ENCODE measurements at regions not wholly inside any gene's neighbourhood (a gene's known extent, or its start where the extent isn't known, plus 50 kb on each side); places are given as distances from the start of the nearest gene placed in this dataset.

DNA sequence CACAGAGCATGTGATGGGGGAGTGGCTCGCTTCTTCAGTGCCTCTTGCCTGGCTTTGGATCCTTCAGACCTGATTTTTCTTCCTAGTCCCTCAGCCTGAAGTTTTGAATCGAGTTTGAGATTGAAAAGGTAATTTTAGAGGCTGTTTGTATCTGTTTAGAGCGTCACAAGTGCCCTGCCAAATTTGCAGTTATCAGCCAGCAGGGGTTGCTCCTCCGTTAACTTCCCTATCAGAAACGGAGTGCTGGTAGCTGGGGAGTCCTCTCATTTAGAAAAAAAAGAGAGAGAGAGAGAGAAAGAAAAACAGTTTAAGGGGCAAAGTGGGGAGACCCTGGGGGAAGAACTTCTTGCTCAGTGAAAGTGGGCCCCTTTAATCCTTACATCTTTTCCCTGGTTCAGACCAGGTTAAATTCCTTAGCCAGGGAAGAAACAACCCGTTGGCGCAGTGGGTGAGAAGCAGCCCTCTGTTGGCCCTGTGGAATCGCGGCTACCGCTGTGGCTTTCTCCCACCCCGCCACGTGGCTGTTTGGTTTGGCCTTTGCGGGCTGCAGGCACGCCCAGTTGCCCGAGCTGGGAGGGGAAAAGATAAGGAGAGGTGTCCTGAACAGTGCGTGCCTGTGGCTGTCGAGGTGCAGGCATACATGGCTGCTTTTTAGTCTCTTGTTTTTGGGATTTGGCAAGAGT is 576.7 kb upstream of the ACO1 start:
- Histone ChIP-seq H3K27me3 (ENCODE audit: insufficient read depth, low read length) (no peaks in the 10 kb centered on the region), H2AK5ac (ENCODE audit: low read length) (no peak overlapping the region), H3K23ac (ENCODE audit: low read length) (no peak overlapping the region), H3K9ac (ENCODE audit: low read length) (no peak overlapping the region), H3K18ac (ENCODE audit: low read length) (no peak overlapping the region), H3K4me1 (ENCODE audit: control insufficient read depth in 1 of 2, insufficient read depth in 2 of 2, low read length in 2 of 2) (no peaks in the 10 kb centered on the region), H2AFZ (ENCODE audit: insufficient read depth, low read length, poor library complexity) (no peak overlapping the region), H3K14ac (ENCODE audit: low read length) (no peak overlapping the region), H3K4me2 (ENCODE audit: low read length) (no peak overlapping the region), H3K79me1 (ENCODE audit: low read length) (no peaks in the 10 kb centered on the region), H2BK12ac (ENCODE audit: low read length) (no peak overlapping the region), H3K36me3 (ENCODE audit: control insufficient read depth in 1 of 2, insufficient read depth in 2 of 2, low read length in 2 of 2) (no peaks in the 10 kb centered on the region), H4K8ac (ENCODE audit: low read depth, low read length) (no peak overlapping the region), H2BK120ac (ENCODE audit: insufficient read depth, low read length, poor library complexity) (no peak overlapping the region), H4K12ac (ENCODE audit: low read depth, low read length) (no peak overlapping the region), H3K9me3 (ENCODE audit: insufficient read depth, low read depth, low read length) (no peaks in the 10 kb centered on the region), H3K4me3 (ENCODE audit: low read depth, low read length) (no peak overlapping the region), H3K4ac (ENCODE audit: low read depth, low read length) (no peak overlapping the region), H2BK5ac (ENCODE audit: low read depth, low read length, poor library complexity) (no peak overlapping the region), H4K91ac (ENCODE audit: low read depth, low read length) (no peak overlapping the region), H3K79me2 (ENCODE audit: control insufficient read depth, insufficient read depth, low read length, poor library complexity) (no peaks in the 10 kb centered on the region), H3K27ac (ENCODE audit: low read depth, low read length) (no peak overlapping the region)
- no CpG with 5 or more reads among the region's 17 CpGs for WGBS (ENCODE audit: extremely low coverage, insufficient coverage, insufficient read length)
- peak; percentile 3 to 13 for DNase-seq

DNA sequence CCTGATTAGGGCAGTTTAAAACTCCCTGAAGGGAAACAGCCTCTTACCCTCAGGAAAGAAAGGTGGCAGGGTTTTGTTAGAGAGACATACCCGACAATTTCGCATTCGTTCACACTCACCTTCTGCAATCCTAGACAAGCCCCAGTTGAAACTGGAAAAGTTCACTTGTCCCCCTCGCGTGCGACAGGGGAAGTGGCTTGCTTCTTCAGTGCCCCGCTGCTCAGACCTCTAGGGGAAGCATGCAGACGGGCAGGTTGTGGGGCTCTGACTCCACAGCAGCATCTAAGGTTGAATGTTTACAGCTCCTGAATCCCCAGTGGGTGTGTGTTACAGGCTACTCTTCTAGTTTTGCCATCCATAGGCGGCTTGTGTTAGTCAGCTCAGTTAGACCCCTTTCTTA is 575.7 kb upstream of the ACO1 start:
- DNase-seq: no peak
- Histone ChIP-seq H2BK5ac (ENCODE audit: low read depth, low read length, poor library complexity) (no peak overlapping the region), H3K27me3 (ENCODE audit: insufficient read depth, low read length) (no peaks in the 10 kb centered on the region), H4K8ac (ENCODE audit: low read depth, low read length) (no peak overlapping the region), H4K91ac (ENCODE audit: low read depth, low read length) (no peak overlapping the region), H3K36me3 (ENCODE audit: control insufficient read depth in 1 of 2, insufficient read depth in 2 of 2, low read length in 2 of 2) (no peaks in the 10 kb centered on the region), H3K79me1 (ENCODE audit: low read length) (no peaks in the 10 kb centered on the region), H3K18ac (ENCODE audit: low read length) (no peak overlapping the region), H3K4me2 (ENCODE audit: low read length) (no peak overlapping the region), H3K27ac (ENCODE audit: low read depth, low read length) (no peak overlapping the region), H3K4me3 (ENCODE audit: low read depth, low read length) (no peak overlapping the region), H3K4me1 (ENCODE audit: control insufficient read depth in 1 of 2, insufficient read depth in 2 of 2, low read length in 2 of 2) (no peaks in the 10 kb centered on the region), H2BK120ac (ENCODE audit: insufficient read depth, low read length, poor library complexity) (no peak overlapping the region), H3K9me3 (ENCODE audit: insufficient read depth, low read depth, low read length) (no peaks in the 10 kb centered on the region), H2AFZ (ENCODE audit: insufficient read depth, low read length, poor library complexity) (no peak overlapping the region), H3K14ac (ENCODE audit: low read length) (no peak overlapping the region), H2AK5ac (ENCODE audit: low read length) (no peak overlapping the region), H4K12ac (ENCODE audit: low read depth, low read length) (no peak overlapping the region), H3K79me2 (ENCODE audit: control insufficient read depth, insufficient read depth, low read length, poor library complexity) (no peaks in the 10 kb centered on the region), H3K9ac (ENCODE audit: low read length) (no peak overlapping the region), H3K23ac (ENCODE audit: low read length) (no peak overlapping the region), H3K4ac (ENCODE audit: low read depth, low read length) (no peak overlapping the region), H2BK12ac (ENCODE audit: low read length) (no peak overlapping the region)
- no CpG with 5 or more reads among the region's 9 CpGs for WGBS (ENCODE audit: extremely low coverage, insufficient coverage, insufficient read length)

DNA sequence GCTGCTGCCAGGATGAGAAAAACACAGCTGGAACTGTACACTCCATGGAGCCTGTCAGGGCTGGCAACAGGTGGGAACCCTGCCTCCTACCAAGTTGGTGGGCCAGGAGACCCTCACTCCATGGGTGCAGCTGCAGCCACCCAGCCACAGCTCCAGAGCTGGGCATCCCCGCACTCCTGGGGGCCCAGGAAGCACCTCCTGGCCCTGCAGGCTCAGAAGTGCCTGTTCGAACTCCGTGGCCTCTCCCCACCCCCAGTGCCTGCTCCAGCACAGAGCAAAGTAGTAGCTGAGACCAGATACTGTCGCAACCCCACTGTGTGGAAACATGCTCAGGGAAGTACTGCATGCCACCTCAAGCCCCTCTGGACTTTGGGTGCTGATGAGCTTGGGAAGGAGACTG is 564.0 kb upstream of the ACO1 start:
- no peak overlapping the region for H2BK5ac ChIP-seq (ENCODE audit: low read depth, low read length, poor library complexity)
- no peaks in the 10 kb centered on the region for H3K36me3 ChIP-seq (ENCODE audit: control insufficient read depth in 1 of 2, insufficient read depth in 2 of 2, low read length in 2 of 2)
- no peak overlapping the region for H3K9ac ChIP-seq (ENCODE audit: low read length)
- H3K23ac ChIP-seq (ENCODE audit: low read length): no peak overlapping the region
- H3K4ac ChIP-seq (ENCODE audit: low read depth, low read length): no peak overlapping the region
- H2BK12ac ChIP-seq (ENCODE audit: low read length): no peak overlapping the region
- H2AFZ ChIP-seq (ENCODE audit: insufficient read depth, low read length, poor library complexity): no peak overlapping the region
- H2BK120ac ChIP-seq (ENCODE audit: insufficient read depth, low read length, poor library complexity): no peak overlapping the region
- H3K79me1 ChIP-seq (ENCODE audit: low read length): no peaks in the 10 kb centered on the region
- H4K12ac ChIP-seq (ENCODE audit: low read depth, low read length): no peak overlapping the region
- WGBS (ENCODE audit: extremely low coverage, insufficient coverage, insufficient read length): no CpG with 5 or more reads among the region's 4 CpGs
- no peaks in the 10 kb centered on the region for H3K27me3 ChIP-seq (ENCODE audit: insufficient read depth, low read length)
- no peaks in the 10 kb centered on the region for H3K79me2 ChIP-seq (ENCODE audit: control insufficient read depth, insufficient read depth, low read length, poor library complexity)
- no peak overlapping the region for H3K14ac ChIP-seq (ENCODE audit: low read length)
- no peak overlapping the region for H2AK5ac ChIP-seq (ENCODE audit: low read length)
- peaks cover 9% of the 10 kb centered on the region for H3K9me3 ChIP-seq (ENCODE audit: insufficient read depth, low read depth, low read length)
- peak overlapping the region; percentile 25 for H3K4me3 ChIP-seq (ENCODE audit: low read depth, low read length)
- H3K18ac ChIP-seq (ENCODE audit: low read length): no peak overlapping the region
- no peak overlapping the region for H4K91ac ChIP-seq (ENCODE audit: low read depth, low read length)
- no peak overlapping the region for H3K27ac ChIP-seq (ENCODE audit: low read depth, low read length)
- no peak overlapping the region for H4K8ac ChIP-seq (ENCODE audit: low read depth, low read length)
- no peak overlapping the region for H3K4me2 ChIP-seq (ENCODE audit: low read length)
- no peak for DNase-seq
- H3K4me1 ChIP-seq (ENCODE audit: control insufficient read depth in 1 of 2, insufficient read depth in 2 of 2, low read length in 2 of 2): no peaks in the 10 kb centered on the region

DNA sequence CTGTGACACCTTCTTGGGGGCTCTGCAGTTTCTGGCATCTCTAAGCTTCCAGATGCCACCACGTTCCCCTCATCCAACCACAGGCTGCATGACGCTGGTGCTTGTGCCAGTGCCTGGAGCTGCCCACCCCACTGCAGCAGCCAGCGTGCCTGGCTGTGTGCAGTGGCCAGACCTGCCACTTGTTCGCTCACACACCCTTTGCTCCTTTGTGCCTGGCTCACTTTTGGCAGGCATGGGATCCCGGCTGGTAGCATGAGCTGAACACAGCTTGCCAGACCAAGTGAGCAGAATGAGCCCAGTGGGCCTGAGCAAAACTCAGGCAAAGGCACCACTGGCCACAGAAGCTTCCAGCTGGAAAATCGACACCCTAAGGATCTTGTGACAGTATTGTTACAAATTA is 562.9 kb upstream of the ACO1 start:
- no peaks in the 10 kb centered on the region for H3K27me3 ChIP-seq (ENCODE audit: insufficient read depth, low read length)
- H4K8ac ChIP-seq (ENCODE audit: low read depth, low read length): no peak overlapping the region

More for the DNA sequence above, 562.9 kb upstream of the ACO1 start:
- H2AK5ac ChIP-seq (ENCODE audit: low read length): no peak overlapping the region
- H2BK5ac ChIP-seq (ENCODE audit: low read depth, low read length, poor library complexity): no peak overlapping the region
- peak overlapping the region; percentile 34 for H3K4me3 ChIP-seq (ENCODE audit: low read depth, low read length)
- no peaks in the 10 kb centered on the region for H3K79me1 ChIP-seq (ENCODE audit: low read length)
- no peak overlapping the region for H4K91ac ChIP-seq (ENCODE audit: low read depth, low read length)
- H3K79me2 ChIP-seq (ENCODE audit: control insufficient read depth, insufficient read depth, low read length, poor library complexity): no peaks in the 10 kb centered on the region
- H2BK120ac ChIP-seq (ENCODE audit: insufficient read depth, low read length, poor library complexity): no peak overlapping the region
- no peak overlapping the region for H3K14ac ChIP-seq (ENCODE audit: low read length)
- H3K27ac ChIP-seq (ENCODE audit: low read depth, low read length): no peak overlapping the region
- no peak overlapping the region for H3K4ac ChIP-seq (ENCODE audit: low read depth, low read length)
- WGBS (ENCODE audit: extremely low coverage, insufficient coverage, insufficient read length): no CpG with 5 or more reads among the region's 6 CpGs
- no peak overlapping the region for H3K18ac ChIP-seq (ENCODE audit: low read length)
- no peak overlapping the region for H3K23ac ChIP-seq (ENCODE audit: low read length)
- H4K12ac ChIP-seq (ENCODE audit: low read depth, low read length): no peak overlapping the region
- H3K4me1 ChIP-seq (ENCODE audit: control insufficient read depth in 1 of 2, insufficient read depth in 2 of 2, low read length in 2 of 2): no peaks in the 10 kb centered on the region
- peaks cover 9% of the 10 kb centered on the region for H3K9me3 ChIP-seq (ENCODE audit: insufficient read depth, low read depth, low read length)
- no peak overlapping the region for H2AFZ ChIP-seq (ENCODE audit: insufficient read depth, low read length, poor library complexity)
- H2BK12ac ChIP-seq (ENCODE audit: low read length): no peak overlapping the region
- H3K4me2 ChIP-seq (ENCODE audit: low read length): no peak overlapping the region
- H3K36me3 ChIP-seq (ENCODE audit: control insufficient read depth in 1 of 2, insufficient read depth in 2 of 2, low read length in 2 of 2): no peaks in the 10 kb centered on the region
- DNase-seq: no peak
- H3K9ac ChIP-seq (ENCODE audit: low read length): no peak overlapping the region
